Stimulated activated CD4-positive, alpha-beta T cell treated with anti-CD3 and anti-CD28 coated beads, Interleukin-4, amount 100 ng/mL, for 1 hour (primary cell): ENCODE measurements at regions not wholly inside any gene's neighbourhood (a gene's known extent, or its start where the extent isn't known, plus 50 kb on each side); places are given as distances from the start of the nearest gene placed in this dataset.
"Not testable (repeated sequence)": the region's sequence is repeated elsewhere in the genome, so short reads cannot be mapped to it uniquely, and the experiment has no call there.

Experiments used
- DNase-seq: peaks from one replicate; pipeline ENCODE4 v3.0.0-alpha.2; 2020

DNA sequence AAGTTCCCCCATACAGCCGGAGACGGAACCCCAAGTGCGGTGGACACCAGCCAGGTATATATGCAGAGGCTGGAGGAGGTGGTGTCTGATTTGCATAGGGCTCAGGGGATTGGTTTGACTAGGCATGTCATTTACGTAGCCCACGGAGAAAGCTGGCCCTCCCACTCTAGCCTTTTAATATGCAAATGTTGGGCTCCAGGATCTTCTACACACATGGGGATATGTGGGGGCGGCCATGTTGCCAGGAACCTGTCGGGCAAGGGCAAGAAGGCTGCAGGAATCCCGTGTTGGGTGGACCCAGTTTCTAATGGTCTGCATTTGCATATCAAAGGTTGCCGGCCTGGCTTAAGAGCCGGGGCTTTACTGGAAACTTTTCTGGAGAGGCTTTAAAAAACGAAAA is 57.4 kb downstream of the FTHL17 start:
- DNase-seq = not testable (repeated sequence)

DNA sequence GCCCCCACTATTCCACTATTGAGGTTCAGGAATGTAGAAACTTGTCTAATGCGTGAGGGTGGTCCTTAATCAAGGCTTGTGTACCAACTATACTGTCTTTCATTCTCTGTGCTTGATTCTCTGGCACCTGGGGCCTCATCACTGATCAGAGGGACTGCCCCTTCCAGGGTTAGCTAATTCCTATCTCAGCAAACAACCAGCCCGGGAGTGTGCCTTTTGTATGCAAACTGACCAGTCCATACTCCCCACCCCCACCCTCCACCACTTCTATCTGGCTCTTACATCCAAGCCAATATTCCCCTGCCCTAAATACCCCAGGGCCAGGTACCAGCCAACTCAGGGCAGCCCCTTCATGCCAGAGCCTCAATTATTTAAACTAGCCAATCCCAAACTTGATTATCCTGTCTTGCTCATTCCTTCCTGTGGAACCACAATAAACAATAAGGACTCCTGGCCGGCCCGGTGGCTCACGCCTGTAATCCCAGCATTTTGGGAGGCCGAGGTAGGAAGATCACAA is 59.3 kb downstream of the FTHL17 start:
- DNase-seq = no peak

DNA sequence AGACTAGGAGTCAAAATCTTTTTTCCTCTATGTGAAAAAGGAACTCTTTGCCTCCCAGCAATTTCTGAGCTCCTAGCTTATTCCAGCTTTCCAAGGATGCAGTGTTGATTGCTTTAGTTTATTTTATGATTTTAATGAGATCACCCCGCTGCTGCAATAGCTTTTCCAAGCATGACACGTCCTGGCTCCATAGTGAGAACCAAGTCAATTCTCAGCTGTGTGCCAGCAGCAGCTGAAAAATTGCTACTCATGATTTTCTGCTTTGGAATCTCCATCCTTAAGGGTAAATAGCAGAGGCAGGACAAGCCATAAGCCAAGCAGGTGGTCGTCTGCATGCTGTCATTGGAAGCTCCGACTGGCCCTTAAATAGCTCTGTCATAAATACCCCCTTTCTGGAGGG is 64.5 kb downstream of the FTHL17 start:
- DNase-seq = no peak

DNA sequence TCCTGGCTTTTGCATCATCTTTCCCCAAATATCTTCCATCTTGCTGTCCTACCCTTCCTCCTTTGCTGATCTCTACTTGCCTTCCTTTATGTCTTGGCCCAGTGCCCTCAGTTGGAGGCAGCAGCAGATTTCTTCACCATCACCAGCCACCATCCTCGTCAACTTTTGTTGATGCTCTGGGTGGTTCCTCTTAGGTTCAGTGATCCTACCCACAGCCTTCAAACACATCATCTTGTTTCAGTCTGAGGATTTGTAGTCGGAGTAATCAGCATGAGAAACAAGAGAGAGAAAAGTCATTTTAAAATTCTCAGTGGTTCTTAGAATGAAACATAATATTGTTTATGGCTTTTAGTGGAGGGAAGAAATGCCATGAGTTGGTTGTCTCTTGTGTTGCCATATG is 65.8 kb downstream of the FTHL17 start:
- no peak for DNase-seq

DNA sequence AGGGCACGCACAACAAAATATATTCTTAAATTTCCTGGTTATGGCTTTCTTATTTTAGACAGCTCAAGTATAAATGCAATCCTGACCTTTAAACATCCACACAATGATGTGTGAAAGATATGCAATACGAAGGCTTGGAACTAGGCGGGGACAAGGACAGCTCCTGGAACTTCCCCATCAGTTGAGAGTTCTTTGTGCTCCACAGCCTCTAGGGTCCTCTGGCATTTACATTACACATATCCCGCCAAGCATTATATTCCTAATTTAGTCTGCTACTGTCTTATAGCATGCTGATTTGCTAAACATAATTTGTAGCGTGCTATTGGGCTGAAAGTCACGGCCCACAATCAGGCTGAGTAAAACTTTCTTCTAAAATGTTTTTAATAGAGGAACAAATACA is 74.4 kb downstream of the FTHL17 start:
- DNase-seq = no peak

DNA sequence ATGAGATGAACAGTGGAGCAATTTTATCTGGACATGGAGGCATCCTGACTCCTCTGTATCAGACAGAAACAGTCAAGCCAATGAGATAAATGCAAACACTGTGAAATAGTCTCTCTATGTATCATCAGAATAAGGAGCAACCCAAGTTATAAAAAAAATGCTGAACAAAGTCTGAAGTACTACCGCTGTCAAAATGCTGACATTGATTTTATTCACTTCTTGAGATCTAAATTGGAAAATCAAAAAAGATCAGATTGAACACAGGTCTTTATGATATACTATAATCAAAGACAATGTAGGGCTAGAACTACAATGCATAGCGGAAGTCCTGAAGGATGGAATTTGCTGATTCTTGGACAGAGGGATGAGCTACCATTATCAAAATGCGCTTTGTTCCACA is 76.1 kb downstream of the FTHL17 start:
- no peak for DNase-seq

DNA sequence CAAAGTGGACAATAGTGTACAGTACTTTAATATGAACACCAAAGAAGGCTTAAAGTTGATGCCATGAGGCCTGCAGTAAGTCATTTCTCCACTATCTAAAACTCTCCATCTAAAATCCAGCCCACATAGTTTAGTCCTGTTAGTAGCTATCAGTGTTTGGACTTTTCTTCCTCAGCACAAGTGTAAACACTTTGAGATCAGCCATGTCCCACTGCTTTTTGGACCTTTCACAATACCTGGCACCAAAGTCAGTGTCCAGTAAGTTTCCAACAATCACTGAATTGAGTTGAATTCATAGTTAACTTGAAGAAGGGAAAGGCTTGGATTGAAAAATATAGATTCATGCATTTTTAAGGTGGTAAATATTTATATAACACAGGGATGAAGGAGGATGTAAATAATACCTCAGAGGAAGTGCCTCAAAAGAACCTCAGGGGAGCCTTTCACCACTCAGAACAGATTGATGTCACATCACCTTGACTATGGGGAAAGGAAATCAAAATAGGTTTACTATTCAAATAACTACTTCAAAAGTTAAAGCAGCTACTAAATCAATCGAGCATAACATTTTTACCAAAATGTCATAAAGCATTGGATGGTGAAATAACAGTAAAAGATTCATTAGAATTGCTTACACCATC is 76.7 kb downstream of the FTHL17 start:
- no peak for DNase-seq

DNA sequence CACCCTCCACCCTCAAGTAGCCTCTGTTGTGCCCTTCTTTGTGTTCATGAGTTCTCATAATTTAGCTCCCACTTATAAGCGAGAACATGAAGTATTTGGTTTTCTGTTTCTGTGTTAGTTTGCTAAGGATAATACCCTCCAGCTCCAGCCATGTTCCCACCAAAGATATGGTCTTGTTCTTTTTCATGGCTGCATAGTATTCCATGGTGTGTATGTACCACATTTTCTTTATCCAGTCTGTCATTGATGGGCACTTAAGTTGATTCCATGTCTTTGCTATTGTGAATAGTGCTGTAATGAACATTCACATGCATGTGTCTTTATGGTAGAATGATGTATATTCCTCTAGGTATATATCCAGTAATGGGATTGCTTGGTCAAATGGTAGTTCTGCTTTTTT is 77.8 kb downstream of the FTHL17 start:
- DNase-seq = not testable (repeated sequence)

DNA sequence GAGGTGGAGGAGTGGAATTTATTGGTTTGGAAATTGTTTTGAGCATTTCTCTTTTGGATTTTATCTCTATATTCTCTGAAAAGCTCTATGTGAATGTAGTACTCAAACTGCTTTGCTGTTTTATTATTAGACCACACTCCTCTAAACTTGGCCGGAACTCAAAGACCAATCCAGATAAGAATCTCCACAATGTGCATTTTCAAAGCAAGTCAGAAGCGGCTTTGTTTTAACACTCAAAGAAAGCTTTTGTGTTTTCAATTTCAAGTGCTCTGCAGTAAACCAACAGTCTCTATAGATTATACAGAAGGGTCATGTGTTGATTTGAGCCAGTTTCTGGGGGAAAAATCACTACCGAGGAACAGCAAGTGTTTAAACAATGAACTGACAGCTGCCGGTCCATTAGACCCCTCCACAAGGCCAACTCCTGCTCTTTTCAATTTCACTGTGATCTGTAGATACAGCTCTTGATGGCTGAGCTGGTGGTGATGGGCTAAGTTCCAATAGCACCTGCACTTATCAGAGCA is 79.4 kb downstream of the FTHL17 start:
- no peak for DNase-seq

DNA sequence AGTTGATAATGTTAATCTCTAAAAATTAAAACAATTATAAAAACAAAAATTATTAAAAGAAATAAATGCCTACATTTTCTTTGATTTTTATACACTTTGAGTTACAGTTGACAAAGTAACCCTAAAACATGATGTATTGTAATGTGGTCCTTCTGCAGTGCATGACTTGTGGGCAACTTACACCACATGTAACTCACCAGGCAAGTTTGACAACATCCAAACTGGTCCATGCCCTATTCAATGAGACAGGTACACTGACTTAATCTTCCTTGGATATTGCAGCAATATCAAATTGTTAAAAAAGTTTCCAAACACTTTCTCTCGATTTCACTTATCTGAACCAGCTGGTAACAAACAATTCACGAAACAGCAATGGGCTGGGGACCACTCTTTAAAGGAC is 81.5 kb downstream of the FTHL17 start:
- DNase-seq = no peak

DNA sequence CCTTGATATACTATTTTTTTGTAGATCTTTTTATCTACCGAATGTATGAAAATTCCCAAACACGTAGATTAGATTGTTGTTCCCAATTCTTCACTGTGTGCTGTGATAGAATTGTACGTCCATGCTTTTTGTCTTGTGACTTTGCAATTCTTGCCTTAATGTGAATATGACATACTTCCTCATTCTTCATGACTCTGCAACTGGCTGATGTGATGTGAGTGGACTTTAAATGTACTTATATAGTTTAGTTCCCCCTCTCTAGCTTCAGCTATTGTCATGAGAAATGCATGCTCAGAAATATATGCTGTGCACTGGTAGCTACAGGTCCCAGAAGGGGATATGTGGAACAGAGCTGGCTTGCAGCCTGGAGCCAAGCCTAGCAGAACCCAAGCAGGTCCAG is 89.4 kb downstream of the FTHL17 start:
- no peak for DNase-seq

DNA sequence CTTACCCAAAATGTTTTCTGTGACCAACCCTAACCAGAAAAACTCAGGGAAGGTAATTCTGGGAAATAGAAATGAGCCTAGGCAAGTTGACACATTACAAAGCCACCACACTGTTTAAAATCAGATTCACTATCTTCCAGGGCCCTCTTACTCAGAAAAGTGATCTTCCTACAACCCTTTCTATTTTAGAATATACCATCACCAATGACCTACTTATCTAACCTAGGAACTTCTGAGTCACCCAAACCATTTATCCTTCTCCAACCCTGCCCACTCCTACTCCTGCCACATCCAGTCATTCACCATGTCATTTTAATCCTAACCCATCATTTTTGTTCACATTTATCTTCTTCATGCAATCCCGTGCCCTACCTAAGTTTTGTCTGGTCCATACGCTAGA is 89.9 kb downstream of the FTHL17 start:
- no peak for DNase-seq

DNA sequence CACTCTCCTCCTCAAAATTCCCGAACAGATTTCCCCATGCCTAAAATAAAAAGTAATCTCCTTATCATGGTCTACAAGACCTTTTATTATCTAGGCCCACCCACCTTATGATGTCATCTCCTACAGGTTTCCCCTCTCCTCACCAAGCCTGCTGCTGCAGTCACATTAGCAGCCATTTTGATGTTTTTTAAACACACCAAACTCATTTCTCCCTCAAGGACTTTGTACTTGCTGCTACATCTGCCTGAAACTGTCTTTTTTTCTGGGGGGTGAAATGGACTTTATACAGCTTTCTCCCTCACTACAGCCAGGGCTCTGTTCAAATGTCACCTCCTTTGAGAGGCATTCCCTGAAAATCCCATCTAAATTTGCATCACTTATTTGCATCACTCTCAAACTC is 90.2 kb upstream of the TAB3 start:
- no peak for DNase-seq

DNA sequence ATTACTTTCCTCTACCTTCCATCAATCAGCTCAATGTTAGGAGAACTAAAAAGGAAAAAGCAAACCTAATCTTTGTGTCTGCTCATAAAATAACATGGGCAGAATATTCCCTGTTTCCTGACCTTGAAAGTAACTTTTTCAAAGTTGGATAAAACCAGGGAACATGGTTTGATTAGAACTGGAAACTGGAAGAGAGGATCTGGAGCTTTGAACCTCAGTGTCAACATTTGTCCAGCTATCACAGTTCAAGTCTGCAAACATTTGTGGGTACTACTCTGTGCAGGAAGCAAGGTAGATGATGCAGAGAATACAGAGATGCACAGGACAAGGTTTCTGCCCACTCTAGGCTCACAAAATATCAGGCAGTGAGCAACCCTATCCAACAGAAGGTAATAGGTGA is 86.4 kb upstream of the TAB3 start:
- DNase-seq = no peak

DNA sequence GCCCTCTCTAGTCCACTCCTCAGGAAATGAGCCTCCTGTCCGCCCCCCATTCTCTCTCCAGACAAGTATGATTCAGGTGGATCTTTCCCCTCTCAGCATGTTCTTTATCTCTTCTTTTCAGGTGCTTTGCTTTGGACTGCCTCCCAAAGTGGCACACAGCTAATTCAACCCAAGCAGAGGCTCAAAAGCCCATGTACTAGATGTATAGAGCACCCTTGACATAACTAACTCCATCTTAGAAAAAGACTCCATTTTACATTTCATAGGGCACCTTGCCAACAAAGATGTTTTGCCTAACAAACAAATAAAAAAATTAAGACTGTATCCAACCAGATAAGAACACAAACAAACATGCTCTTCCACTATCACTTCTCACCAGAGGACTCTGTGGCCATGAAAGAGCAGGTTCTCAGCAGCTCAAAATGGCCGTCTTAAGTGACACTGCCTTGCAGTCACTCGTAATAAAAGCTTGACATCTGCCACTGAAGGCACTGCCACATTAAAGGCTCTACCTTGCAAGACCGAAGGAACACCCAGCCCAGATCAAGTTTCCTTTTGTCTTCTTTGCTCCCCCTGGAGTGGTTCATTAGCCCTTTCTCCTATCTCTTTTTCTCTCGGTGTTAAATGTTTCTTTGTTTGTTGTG is 84.9 kb upstream of the TAB3 start:
- DNase-seq = no peak

DNA sequence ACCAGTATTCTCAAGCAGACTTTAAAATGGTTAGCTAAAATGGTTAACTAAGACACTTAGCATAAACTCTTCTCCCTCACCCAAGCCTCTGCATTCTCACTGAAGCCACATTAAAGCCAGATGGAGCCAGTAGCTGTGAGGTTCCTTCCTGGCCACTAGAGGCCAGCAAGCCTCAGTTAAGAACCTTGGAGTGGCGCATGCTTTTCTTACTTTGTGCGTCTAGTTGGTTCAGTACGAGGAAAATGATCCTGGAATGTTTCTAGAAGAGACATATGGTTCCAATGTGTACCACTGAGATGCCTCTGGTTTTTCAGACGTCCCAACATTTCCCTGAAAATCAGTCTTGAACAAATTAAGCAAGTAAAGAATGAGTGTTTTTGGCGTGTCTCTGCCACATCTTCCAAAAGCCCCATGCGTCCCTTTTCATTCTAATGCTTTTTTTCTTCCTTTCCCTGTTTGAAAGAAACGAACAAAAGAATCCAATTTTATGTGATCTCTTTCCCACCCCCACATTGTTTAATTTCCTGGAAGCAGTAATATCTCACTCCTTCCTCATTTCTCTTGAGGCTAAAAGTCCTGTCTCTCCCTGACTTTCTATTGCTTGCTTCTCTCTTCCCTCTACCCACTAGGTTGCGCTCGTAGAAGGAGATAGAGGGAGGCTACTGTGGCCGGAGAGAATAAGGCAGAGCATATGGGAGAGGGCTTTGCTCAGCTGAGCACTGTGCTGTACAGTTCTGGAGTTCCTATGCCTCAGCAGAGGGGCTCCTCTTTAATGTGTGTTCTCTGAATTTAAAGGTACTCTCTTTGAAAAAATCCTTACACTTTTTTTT is 82.9 kb upstream of the TAB3 start:
- peak; percentile 5 for DNase-seq

DNA sequence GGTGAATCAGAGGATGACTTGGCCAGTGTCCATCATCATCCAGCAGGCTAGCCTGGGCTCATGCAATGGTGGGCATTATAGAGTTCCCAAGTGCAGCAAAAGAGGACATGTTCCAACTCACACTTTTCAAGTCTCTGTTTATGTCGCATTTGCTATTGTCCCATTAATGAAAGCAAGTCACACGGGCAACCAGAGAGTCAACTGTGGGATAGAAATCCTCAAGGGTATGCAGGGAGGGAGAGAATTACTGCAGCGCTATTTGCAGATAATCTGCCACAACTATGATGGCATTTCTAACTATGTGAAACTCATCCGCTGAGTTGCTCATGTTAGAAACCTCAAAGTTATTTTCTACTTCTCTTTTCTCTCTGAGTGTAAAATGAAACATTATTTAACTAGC is 78.5 kb upstream of the TAB3 start:
- DNase-seq = no peak

DNA sequence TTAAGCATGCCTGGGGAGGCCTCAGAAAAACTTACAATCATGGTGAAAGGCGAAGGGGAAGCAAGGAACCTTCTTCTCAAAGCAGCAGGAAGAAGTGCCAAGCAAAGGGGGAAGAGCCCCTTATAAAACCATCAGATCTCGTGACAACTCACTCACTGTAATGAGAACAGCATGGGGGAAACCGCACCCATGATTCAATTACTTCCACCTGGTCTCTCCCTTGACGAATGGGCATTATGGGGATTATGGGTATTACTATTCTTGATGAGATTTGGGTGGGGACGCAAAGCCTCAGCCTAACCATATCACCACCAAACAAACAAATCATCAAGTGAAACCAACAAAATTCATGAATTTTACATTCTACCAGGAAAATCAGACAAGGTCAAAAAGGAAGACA is 76.7 kb upstream of the TAB3 start:
- no peak for DNase-seq

DNA sequence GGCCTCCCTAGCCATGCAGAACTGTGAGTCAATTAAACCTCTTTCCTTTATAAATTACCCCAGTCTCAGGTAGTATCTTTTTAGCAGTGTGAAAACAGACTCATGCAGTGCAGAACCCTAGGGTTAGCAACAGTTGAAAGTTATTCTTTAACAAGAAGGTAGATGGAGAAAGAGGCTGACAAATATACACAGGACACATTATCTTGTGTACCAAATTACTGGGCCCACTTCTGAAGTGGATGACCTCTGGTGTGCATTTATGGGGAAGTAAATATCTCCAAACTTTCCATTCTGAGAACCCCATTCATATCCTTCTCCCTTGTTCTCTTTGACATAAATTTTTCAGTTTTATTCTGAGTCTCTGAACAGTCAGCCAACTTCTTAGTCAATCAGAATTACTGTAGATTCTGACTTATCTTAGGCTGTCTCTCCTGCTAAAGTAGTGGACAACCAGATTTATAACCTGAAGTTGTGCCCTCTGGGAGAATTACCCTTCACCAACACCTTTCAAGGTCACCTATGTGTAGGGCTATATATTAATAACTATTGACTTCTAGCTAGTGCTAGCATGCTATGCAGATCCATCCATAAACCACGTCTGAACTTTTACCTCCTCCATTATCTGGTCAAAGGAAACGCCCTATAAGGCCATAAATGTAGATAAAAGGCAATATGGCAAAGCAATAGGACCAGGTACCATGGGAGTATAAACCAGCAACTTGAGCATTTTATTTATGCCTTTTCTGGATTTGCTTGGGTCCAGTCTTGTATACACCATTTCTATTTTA is 72.5 kb upstream of the TAB3 start:
- DNase-seq = no peak

DNA sequence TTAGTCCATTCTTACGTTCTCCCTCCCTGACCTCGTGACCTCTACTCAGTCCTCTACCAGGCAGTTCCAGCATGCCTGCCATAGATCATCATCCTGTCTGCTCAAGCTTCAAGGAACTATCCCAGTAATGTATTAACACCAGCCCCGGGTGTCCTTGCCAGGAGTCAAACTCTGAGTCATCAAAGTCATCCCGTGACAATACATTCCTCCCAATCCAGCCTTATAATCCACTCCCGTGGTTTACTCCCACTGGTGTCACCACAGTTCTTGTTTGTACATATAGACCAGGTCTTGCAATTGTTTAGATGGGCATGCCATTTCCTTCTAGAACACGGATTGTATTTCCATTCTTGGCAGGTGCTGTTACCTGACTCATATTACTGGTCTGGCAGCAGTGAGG is 68.7 kb upstream of the TAB3 start:
- DNase-seq = no peak

DNA sequence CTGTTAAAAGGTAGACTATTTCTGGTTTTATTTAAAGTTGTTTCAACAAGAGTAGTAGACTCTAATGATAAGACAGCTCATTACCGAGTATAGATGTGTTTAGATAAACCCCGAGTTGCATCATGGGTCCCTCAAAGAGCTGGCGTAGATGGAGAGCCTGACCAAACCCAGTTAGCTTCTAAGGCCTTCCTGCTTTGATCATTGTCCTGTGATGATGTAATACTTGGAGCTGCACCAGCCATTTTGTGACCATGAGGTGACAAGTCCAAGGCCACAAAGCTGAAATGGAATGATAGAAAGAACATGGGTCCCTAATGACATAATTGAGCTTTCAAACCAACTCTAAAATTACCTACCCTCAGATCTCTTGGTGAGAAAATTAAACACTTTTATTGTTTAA is 66.6 kb upstream of the TAB3 start:
- no peak for DNase-seq

DNA sequence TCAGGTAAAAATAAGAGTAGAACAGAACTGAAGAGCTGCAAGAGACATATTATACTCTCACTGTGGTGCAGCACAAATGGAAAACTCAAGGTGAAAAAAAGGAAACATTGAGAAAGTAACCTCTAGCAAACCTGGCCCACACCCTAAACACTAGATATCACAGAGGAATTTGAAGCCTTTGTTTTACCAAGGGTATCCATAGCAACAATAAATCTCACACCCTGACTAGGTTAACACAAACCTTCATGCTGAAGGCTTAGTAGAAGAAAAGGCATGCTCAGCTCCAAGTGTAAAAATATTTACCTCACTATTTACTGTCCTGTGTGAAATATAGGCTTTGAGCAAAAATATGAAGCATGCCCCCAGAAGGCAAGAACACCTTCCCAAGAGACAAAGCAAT is 61.9 kb upstream of the TAB3 start:
- DNase-seq = no peak

DNA sequence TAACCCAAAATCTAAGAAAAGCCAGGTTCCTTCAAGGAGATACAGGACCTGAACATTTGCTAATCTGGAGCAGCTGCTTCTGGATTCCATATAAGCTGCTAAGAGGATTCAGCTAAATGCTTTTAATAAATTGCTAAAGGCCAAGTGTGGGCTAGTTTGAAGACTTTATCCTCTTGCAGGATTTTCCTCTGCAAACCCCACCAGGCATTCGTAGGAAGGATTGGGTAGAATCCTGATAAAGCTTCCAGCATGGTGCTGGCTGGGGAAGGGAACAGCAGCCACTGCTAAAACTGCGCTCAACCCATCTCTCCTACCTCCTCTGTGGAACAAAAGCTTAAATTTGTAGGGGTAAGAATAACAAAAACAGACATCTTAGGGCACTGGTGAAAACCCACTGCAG is 61.3 kb upstream of the TAB3 start:
- no peak for DNase-seq
